ENCODE measurements at regions not wholly inside any gene's neighbourhood (a gene's known extent, or its start where the extent isn't known, plus 50 kb on each side); places are given as distances from the start of the nearest gene placed in this dataset.

DNA sequence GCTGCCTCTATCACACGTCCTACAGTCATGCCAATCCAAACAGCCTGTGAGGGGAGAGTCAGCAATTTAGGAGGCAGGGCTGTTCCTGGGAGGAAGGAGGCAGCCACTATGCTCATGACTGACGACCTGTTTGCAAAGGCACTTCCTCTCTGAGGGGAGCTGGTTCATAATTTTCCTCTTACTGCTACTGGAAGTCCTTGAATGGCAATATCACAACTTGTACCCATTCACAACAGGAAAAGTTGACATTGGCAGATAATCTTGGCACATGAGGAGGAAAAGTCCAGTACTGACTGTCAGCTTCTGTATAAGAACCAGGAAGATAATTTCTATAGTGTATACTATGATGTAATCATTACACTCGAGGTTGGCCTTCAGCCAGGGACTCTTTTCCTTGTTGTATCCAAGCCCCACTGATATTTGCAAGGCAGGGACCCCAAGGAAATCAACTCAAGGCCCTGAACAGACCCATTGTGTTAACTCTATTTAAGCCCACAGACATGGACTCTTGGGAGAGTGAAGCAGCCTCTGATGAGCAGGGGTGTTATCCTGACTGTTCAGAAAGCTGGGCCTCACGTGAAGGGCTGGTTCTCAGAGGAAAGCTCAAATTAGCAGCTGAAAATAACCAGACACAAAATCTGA, 267.3 kb upstream of the ADAMTS9 start:
- no peak overlapping the region for H3K4me3 ChIP-seq (replicated peaks in 1 of 2; ENCODE audit: low read depth in 1 of 2, low read length in 2 of 2)
- H3K79me2 ChIP-seq (ENCODE audit: insufficient read depth, low read length) = no peaks in the 10 kb centered on the region
- DNase-seq (ENCODE audit: low read depth, low spot score) (no peak), ATAC-seq (no peak)
- no peaks in the 10 kb centered on the region for H4K20me1 ChIP-seq (ENCODE audit: insufficient read depth)
- H3K9me3 ChIP-seq (ENCODE audit: control insufficient read depth in 1 of 2, insufficient read depth in 1 of 2, low read depth in 1 of 2, low read length in 2 of 2) = no peaks in the 10 kb centered on the region
- ChIA-PET RAD21 (ENCODE audit: low non-redundant PET in 1 of 2, low total read pairs in 2 of 2, uncharacterized antibody in 2 of 2, unreplicated experiment in 2 of 2) (no interaction called here), CTCF (no interaction called here), POLR2A (no interaction called here)
- H3K9ac ChIP-seq (ENCODE audit: low read length) = no peak overlapping the region
- TF ChIP-seq RAD21 (IDR thresholded peaks at IDR 0.05; ENCODE audit: low read depth) (no peak), POLR2A (IDR thresholded peaks at IDR 0.05; ENCODE audit: borderline replicate concordance, extremely low read depth, insufficient read depth, insufficient read length) (no peak), SP1 (IDR thresholded peaks at IDR 0.05; ENCODE audit: low read depth) (no peak), CEBPB (IDR thresholded peaks at IDR 0.05; ENCODE audit: low read depth) (no peak), EGR1 (IDR thresholded peaks at IDR 0.05; ENCODE audit: low read depth) (no peak), SRF (IDR thresholded peaks at IDR 0.05; ENCODE audit: low read depth) (no peak), EZH2phosphoT487 (IDR thresholded peaks at IDR 0.05; ENCODE audit: borderline replicate concordance) (no peak), YY1 (IDR thresholded peaks at IDR 0.05; ENCODE audit: extremely low read depth, insufficient replicate concordance, low read depth, low read length) (no peak), JUND (IDR thresholded peaks at IDR 0.05) (no peak), SIN3A (IDR thresholded peaks at IDR 0.05; ENCODE audit: low read depth) (no peak), CTCF (IDR thresholded peaks at IDR 0.05 in 2 of 3, conservative IDR thresholded peaks at IDR 0.05 in 1 of 3; ENCODE audit: borderline replicate concordance in 1 of 3, insufficient read depth in 1 of 3, low read depth in 2 of 3, low read length in 2 of 3) (no peak), EZH2 (IDR thresholded peaks at IDR 0.05) (no peak), FOSL1 (IDR thresholded peaks at IDR 0.05; ENCODE audit: low read depth) (no peak)
- TF ChIP-seq, protein P1, sequence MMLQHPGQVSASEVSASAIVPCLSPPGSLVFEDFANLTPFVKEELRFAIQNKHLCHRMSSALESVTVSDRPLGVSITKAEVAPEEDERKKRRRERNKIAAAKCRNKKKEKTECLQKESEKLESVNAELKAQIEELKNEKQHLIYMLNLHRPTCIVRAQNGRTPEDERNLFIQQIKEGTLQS (IDR thresholded peaks at IDR 0.05) = no peak
- TF ChIP-seq, protein P2, sequence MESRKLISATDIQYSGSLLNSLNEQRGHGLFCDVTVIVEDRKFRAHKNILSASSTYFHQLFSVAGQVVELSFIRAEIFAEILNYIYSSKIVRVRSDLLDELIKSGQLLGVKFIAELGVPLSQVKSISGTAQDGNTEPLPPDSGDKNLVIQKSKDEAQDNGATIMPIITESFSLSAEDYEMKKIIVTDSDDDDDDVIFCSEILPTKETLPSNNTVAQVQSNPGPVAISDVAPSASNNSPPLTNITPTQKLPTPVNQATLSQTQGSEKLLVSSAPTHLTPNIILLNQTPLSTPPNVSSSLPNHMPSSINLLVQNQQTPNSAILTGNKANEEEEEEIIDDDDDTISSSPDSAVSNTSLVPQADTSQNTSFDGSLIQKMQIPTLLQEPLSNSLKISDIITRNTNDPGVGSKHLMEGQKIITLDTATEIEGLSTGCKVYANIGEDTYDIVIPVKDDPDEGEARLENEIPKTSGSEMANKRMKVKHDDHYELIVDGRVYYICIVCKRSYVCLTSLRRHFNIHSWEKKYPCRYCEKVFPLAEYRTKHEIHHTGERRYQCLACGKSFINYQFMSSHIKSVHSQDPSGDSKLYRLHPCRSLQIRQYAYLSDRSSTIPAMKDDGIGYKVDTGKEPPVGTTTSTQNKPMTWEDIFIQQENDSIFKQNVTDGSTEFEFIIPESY (IDR thresholded peaks at IDR 0.05; ENCODE audit: extremely low read depth, insufficient replicate concordance, low read length) = no peak
- no peaks in the 10 kb centered on the region for H3K4me1 ChIP-seq (ENCODE audit: control insufficient read depth in 1 of 2, insufficient read depth in 2 of 2, low read length in 2 of 2)
- H3K27me3 ChIP-seq (ENCODE audit: insufficient read depth, low read length) = no peaks in the 10 kb centered on the region
- no peaks in the 10 kb centered on the region for H3K36me3 ChIP-seq (ENCODE audit: control insufficient read depth in 1 of 2, insufficient read depth in 2 of 2, low read length in 2 of 2)
- H2AFZ ChIP-seq (ENCODE audit: low read depth, low read length, poor library complexity, severe bottlenecking) = no peak overlapping the region
- intact Hi-C loops (cut with micrococcal nuclease) = no loop called here
- no peaks in the 10 kb centered on the region for H3K9me2 ChIP-seq (ENCODE audit: insufficient read depth)
- no TSS peak for BruUV-seq (replicated peaks)
- H3K4me2 ChIP-seq (ENCODE audit: low read length) = no peak overlapping the region
- no peak overlapping the region for H3K27ac ChIP-seq (ENCODE audit: low read depth, low read length)
